IPS DF 19.7 (cell line): ENCODE measurements at regions not wholly inside any gene's neighbourhood (a gene's known extent, or its start where the extent isn't known, plus 50 kb on each side); places are given as distances from the start of the nearest gene placed in this dataset.
A peak's percentile ranks its signal among the peaks of the same experiment; 100 is the strongest.
"Not testable (repeated sequence)": the region's sequence is repeated elsewhere in the genome, so short reads cannot be mapped to it uniquely, and the experiment has no call there.

Source experiments
- DNase-seq: peaks from one replicate; pipeline ENCODE4 v3.0.0-alpha.2; 2013; ENCODE audit warnings: low read depth, low spot score

GRCh38 chr2:37758141-37758601, 86.7 kb upstream of the CDC42EP3 start:
- DNase-seq = not testable (repeated sequence)

DNA sequence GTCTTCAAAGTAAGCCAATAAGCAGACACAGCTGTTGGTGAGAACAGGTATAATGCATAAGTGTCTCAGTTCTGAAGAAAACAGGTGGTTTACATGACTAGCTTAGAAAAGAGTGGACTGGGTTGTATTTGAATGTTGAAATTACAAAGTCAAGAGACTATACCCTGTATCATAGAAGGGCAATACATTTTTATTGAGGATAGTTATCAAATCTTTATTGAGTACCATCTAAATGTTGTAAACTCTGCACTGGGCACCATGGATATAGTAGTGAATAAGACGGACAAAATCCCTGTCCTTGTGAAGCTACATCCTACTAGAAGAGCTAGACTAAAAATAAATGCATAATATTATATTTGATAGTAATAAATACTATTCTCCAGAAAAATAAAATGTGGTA, 88.5 kb upstream of the CDC42EP3 start:
- DNase-seq = not testable (repeated sequence)

DNA sequence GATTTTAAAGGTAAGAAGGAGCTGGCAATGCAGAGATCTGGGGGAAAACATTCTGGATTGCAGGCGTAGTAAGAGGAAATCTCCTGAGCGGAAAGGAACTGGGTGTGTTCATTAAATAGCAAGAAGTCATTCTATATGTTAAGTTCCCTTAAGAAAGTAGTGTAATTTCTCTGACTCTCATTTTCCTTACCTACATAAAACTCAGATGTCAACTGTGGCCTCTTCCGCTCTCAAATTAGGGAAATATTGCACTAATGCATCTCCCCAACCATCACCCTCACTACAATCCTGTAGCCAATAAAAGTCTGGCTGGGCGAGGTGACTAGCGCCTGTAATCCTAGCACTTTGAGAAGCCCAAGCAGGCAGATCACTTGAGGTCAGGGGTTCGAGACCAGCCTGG, 89.0 kb upstream of the CDC42EP3 start:
- no peak for DNase-seq

DNA sequence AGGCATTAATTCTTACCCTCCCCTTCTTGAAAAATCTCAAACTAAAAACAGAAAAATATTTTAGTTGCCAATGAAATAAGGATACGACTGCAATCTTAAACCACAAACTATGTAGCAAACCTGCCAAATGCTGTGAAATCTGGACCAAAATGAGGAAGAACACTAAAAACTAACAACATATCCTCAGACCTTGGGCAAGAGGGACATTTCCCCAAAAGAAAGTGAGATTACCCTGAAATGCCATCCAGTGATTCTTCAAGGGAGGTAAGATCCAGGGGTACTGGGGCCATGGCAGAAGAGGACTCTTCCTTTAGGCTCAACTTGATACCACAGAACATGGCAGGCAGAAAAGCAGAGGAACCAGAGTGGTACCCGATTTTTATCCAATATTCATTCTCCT, 90.8 kb upstream of the CDC42EP3 start:
- not testable (repeated sequence) for DNase-seq

DNA sequence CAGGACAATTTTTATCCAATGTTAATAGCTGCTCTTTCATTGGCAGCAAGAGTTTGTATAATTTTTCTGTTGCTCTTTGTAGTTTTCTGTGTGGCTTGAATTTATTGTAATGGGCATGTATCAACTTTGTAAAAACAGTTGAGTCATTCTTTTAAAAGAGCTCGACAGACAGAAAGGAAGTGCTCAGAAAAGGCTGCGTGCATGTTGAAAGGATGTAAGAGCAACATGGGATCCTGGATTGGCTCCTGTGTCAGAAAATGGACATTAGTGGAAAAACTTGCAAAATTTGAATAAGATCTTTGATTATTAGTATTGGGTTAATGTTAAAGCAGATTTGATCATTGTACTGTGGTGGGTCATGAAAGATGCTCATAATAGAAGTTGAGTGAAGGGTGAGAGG, 93.3 kb upstream of the CDC42EP3 start:
- no peak for DNase-seq

- DNase-seq = no peak
Measured at GRCh38 chr2:37766106-37766505, 94.7 kb upstream of the CDC42EP3 start.

GRCh38 chr2:37767046-37767445, 95.6 kb upstream of the CDC42EP3 start:
- DNase-seq = no peak

- DNase-seq = no peak
Measured at GRCh38 chr2:37767959-37768925, 96.8 kb upstream of the CDC42EP3 start.

DNA sequence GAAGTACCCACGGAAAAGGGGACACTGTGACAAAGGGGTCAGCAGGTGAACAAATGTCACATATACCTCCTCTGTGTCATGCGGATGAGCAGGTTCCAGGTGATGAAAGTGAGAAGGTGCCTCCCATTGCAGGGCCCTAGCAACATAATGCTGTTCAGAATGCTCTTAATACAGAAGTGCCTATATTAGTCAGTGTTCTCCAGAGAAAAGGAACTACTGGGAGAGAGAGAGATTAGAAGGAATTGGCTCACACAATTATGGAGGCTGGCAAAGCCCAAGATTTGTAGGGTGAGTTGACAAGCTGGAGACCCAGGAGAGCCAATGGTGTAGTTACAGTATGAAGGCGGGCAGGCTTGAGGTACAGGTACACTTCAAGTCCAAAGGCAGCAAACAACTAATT, 98.1 kb upstream of the CDC42EP3 start:
- no peak for DNase-seq

- DNase-seq = no peak
Measured at GRCh38 chr2:37770797-37771196, 99.4 kb upstream of the CDC42EP3 start.

- DNase-seq = no peak
Measured at GRCh38 chr2:37771600-37772088, 100.2 kb upstream of the CDC42EP3 start.

DNA sequence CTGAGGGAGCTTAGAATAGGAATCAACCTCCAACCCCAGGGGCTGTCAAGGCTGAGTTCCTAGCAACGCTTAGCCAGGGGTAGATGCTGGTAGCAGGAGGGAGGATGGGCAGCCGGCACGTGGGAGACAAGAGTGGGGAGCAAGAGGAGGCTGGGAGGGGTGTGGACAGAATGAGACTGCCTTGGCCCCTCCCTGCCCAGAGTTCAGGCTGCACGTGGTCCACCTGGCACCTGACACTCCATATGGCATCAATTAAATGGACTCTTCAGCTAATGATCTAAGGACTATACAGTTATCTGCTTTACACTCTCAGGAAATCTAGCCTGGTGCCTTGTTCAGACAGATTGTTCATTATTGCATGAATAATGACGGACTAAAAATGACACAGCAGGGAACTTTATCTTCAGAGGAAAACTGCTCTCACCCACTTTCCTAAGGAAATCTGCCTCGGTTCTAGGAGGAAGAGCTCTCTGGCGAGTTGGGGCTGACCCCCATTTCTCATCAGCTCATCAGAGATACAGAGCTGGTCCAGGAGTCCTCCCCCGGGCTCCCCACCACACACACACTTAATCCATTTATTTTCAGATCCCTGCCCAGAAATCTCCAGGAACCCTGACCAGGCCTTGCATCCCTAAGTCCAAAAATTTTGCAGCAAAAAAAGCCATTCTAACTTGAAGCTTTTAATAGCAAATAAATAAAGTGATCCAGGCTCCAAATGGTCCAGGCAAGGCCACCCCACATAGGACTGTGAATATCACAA, 102.1 kb upstream of the CDC42EP3 start:
- DNase-seq = no peak

- DNase-seq = not testable (repeated sequence)
Measured at GRCh38 chr2:37774171-37774944, 102.9 kb upstream of the CDC42EP3 start.

GRCh38 chr2:37774976-37775907, 103.8 kb upstream of the CDC42EP3 start:
- no peak for DNase-seq

DNA sequence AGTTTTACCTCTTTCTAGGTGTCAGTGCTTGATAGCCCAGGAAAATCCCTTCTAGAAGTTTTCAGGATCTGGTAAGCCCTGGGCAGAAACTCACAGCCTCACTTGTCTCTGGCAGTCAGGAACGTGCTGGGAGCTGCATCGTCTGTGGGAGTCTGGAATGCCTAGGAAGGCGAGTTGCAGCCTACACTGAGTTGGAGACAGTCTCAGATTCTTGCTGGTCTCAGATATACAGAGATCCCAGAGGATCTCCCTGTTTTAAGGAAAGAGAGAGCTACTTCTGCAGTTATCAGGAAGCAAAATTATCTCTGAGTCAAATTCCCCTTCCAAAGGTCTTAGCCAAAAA, 104.4 kb upstream of the CDC42EP3 start:
- no peak for DNase-seq

DNA sequence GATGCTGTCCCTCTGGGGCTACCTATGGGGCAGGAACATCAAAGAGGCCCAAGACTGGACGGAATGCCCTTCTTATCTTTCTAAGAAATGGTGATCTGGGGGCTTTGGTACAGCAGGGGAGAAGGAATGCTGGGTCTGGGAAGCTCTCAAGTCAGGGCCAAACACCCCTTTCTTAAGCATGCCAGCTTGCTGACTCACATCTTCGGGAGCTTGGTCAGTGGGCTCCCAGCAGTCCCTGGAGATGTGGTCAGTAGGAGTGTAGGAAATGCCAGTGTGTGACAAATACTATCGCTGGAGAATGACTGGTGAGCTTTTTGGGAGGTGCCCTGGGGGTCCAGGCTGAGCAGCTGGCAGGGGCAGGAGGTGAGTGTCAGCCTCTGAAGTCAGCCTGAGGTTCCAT, 105.0 kb upstream of the CDC42EP3 start:
- DNase-seq = peak; percentile 2

- DNase-seq = no peak
Measured at GRCh38 chr2:37779139-37779538, 107.7 kb upstream of the CDC42EP3 start.

DNA sequence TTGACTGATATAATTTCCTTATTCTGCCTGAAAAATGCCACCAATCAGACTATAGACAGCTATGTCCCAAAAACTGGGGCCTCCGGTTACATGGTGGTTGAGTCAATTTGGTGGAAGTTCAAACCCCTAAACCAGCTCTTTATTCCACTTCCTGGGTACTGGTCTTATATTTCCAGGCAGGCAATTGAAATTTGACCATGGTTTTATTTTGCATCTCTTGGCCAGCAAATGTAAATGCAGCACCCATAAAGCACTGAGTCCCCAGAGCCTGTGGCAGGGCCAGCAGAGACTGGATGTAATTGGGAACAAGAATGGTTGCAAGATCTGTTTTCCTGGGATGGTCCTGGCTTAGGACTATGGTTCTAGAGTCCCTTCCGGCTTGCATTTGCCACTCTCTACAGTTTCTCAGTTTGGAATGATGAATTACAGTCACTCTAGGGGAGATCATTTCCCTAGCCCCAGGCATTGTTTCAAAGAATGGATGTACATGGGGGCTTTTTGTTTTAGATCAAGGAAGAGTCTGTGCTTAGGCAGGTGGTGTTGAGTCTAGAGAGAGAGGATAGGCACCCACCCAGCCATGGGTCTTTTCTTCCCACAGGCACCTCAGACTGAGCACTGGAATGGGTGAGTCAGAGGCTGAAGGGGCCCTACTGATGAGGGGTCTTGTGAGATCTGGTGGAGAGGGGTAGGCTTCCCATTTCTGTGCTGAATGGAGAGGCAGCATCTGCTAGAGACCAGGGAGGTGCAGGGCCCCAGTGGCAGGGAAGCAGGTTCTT, 108.4 kb upstream of the CDC42EP3 start:
- no peak for DNase-seq

DNA sequence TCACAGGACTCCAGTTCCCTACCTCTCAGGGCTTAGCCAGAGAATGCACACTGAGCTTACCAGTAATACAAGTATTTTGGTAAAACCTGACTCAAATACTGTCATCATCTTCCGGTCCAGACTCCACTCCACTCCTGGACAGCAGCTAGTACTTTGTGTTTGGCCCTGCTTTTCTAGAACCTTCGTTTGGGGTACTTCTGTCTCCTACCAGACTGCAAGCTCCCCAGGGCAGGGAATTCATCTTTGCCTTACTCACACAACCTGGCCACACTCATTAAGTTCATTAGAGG, 108.9 kb upstream of the CDC42EP3 start:
- no peak for DNase-seq

GRCh38 chr2:37781028-37781427, 109.6 kb upstream of the CDC42EP3 start:
- DNase-seq = no peak
